PC-9 (cell line): ENCODE measurements at regions not wholly inside any gene's neighbourhood (a gene's known extent, or its start where the extent isn't known, plus 50 kb on each side); places are given as distances from the start of the nearest gene placed in this dataset.

Experiments
- BruUV-seq: library from RNA; stranded (reverse); fragments of 400-500 nt; replicated peaks from 2 replicates; lab custom pipeline; 2021; lab: Mats Ljungman, UMichigan
- CTCF ChIA-PET: fragments of 300-600 bp; sonication (Branson Sonifier 250); formaldehyde crosslinking; loops from one replicate; lab custom pipeline; 2022; ENCODE audit warnings: antibody characterized with exemption; lab: Charles Lee
- POLR2A ChIA-PET: fragments of 300-600 bp; sonication (Branson Sonifier 250); formaldehyde crosslinking; loops from one replicate; lab custom pipeline; 2022; ENCODE audit warnings: antibody characterized with exemption; ENCODE audit not compliant: unreplicated experiment; lab: Charles Lee
- DNase-seq, 2 experiments: peaks; one replicate each; pipeline versions ENCODE4 v3.0.0 to v3.0.0-alpha.2; 2015 to 2022; ENCODE audit warnings: mixed read lengths in 1 of 2
- H2AFZ ChIP-seq: fragments of 200-600 bp; sonication (generic); 2 replicates; pipeline ENCODE4 v1.8.1; 2017; ENCODE audit warnings: antibody characterized with exemption
- H3F3A ChIP-seq: fragments of 200-600 bp; sonication (generic); 2 replicates; pipeline ENCODE4 v1.8.1; 2017; ENCODE audit warnings: antibody characterized with exemption, mild to moderate bottlenecking, low read depth; ENCODE audit not compliant: insufficient read depth
- H3K27ac ChIP-seq: fragments of 200-600 bp; sonication (generic); 2 replicates; pipeline ENCODE4 v1.6.1; 2016; ENCODE audit warnings: mixed run types
- H3K27me3 ChIP-seq: fragments of 200-600 bp; sonication (generic); 2 replicates; pipeline ENCODE4 v1.6.1; 2016; ENCODE audit warnings: low read depth, mixed run types; ENCODE audit not compliant: insufficient read depth
- H3K36me3 ChIP-seq: fragments of 200-600 bp; sonication (generic); 2 replicates; pipeline ENCODE4 v1.6.1; 2016; ENCODE audit warnings: low read depth, mixed run types
- H3K4me1 ChIP-seq: fragments of 200-600 bp; sonication (generic); replicated peaks from 2 replicates; pipeline ENCODE4 v1.6.1; 2016; ENCODE audit warnings: mixed run types; ENCODE audit not compliant: insufficient read depth
- H3K4me2 ChIP-seq: fragments of 200-600 bp; sonication (generic); 2 replicates; pipeline ENCODE4 v1.6.1; 2017; ENCODE audit warnings: mixed run types
- H3K4me3 ChIP-seq: fragments of 200-600 bp; sonication (generic); 2 replicates; pipeline ENCODE4 v1.6.1; 2016; ENCODE audit warnings: mixed run types
- H3K79me2 ChIP-seq: fragments of 200-600 bp; sonication (generic); 2 replicates; pipeline ENCODE4 v1.6.1; 2017; ENCODE audit warnings: low read depth, mixed run types
- H3K9me2 ChIP-seq: fragments of 200-600 bp; sonication (generic); 2 replicates; pipeline ENCODE4 v1.8.1; 2017; ENCODE audit warnings: mild to moderate bottlenecking; ENCODE audit not compliant: insufficient read depth
- H3K9me3 ChIP-seq: fragments of 200-600 bp; sonication (generic); 2 replicates; pipeline ENCODE4 v1.8.1; 2016; ENCODE audit warnings: low read depth; ENCODE audit not compliant: insufficient read depth
- H4K20me1 ChIP-seq: fragments of 200-600 bp; sonication (generic); 2 replicates; pipeline ENCODE4 v1.8.1; 2017; ENCODE audit not compliant: insufficient read depth
- CTCF ChIP-seq: fragments of 200-600 bp; sonication (generic); conservative IDR thresholded peaks from 2 replicates; pipeline ENCODE4 v1.6.1; 2017; ENCODE audit warnings: mixed run types, antibody characterized with exemption, mild to moderate bottlenecking, moderate library complexity
- EZH2 ChIP-seq: fragments of 200-600 bp; sonication (generic); IDR thresholded peaks from 2 replicates; pipeline ENCODE4 v1.8.0; 2017; ENCODE audit warnings: antibody characterized with exemption, low read depth
- intact Hi-C: fragments of 100-400 bp; cut with micrococcal nuclease; formaldehyde crosslinking; loops from one replicate; pipeline ENCODE4 v1.10.0; 2022; ENCODE audit not compliant: unreplicated experiment

GRCh38 chr16:65224994-65225393 is 103.1 kb upstream of the CDH11 start:
- POLR2A ChIA-PET: no interaction called here
- TF ChIP-seq CTCF: no peak
- no peak for TF ChIP-seq EZH2
- no TSS peak for BruUV-seq

GRCh38 chr16:65224471-65224870 is 102.6 kb upstream of the CDH11 start:
- CTCF ChIA-PET: no interaction called here
- TF ChIP-seq CTCF (no peak), EZH2 (no peak)

More at GRCh38 chr16:65224994-65225393, 103.1 kb upstream of the CDH11 start:
- H3K79me2 ChIP-seq: no peaks in the 10 kb centered on the region
- CTCF ChIA-PET: no interaction called here
- H4K20me1 ChIP-seq: no peaks in the 10 kb centered on the region
- no peaks in the 10 kb centered on the region for H3K9me2 ChIP-seq
- H3K27me3 ChIP-seq: no peaks in the 10 kb centered on the region
- DNase-seq: no peak
- no peak overlapping the region for H2AFZ ChIP-seq
- H3F3A ChIP-seq: no peaks in the 10 kb centered on the region
- no peaks in the 10 kb centered on the region for H3K36me3 ChIP-seq
- no peak overlapping the region for H3K4me2 ChIP-seq
- no peak overlapping the region for H3K27ac ChIP-seq
- H3K4me3 ChIP-seq: no peak overlapping the region
- H3K9me3 ChIP-seq: no peaks in the 10 kb centered on the region
- intact Hi-C loops: no loop called here
- H3K4me1 ChIP-seq: no peaks in the 10 kb centered on the region

DNA sequence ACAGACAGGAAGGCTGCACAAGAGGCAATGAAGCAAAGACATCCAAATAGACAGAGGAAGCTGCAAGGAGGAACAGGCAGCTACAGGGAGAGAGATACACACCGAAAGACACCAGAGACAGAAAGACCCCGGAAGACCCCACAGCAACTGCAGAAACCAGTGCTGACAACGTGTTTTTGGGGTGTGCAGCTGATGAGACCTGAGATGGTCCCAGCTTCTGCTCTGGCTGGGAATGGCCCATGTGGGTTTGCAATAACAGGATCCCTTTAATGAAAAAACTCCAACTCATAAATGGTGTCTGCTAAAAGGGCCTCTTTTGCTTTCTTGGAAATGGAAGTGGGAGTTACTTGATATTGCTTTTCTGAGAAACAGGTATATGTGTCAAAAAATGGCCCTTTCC is 101.5 kb upstream of the CDH11 start:
- Histone ChIP-seq H3K27ac (no peak overlapping the region), H2AFZ (no peak overlapping the region), H3K4me1 (no peaks in the 10 kb centered on the region), H3K79me2 (no peaks in the 10 kb centered on the region), H3K9me2 (no peaks in the 10 kb centered on the region), H3K36me3 (no peaks in the 10 kb centered on the region), H4K20me1 (no peaks in the 10 kb centered on the region), H3K4me3 (no peak overlapping the region), H3K27me3 (no peaks in the 10 kb centered on the region), H3K9me3 (no peaks in the 10 kb centered on the region), H3F3A (no peaks in the 10 kb centered on the region), H3K4me2 (no peak overlapping the region)
- no TSS peak for BruUV-seq
- TF ChIP-seq CTCF (no peak), EZH2 (no peak)
- CTCF ChIA-PET: no interaction called here
- POLR2A ChIA-PET: no interaction called here
- intact Hi-C loops: no loop called here
- DNase-seq: no peak

More at GRCh38 chr16:65224471-65224870, 102.6 kb upstream of the CDH11 start:
- Histone ChIP-seq H3K9me3 (no peaks in the 10 kb centered on the region), H3K36me3 (no peaks in the 10 kb centered on the region), H3K4me1 (no peaks in the 10 kb centered on the region), H3K4me3 (no peak overlapping the region), H3K9me2 (no peaks in the 10 kb centered on the region), H3F3A (no peaks in the 10 kb centered on the region), H3K27me3 (no peaks in the 10 kb centered on the region), H3K79me2 (no peaks in the 10 kb centered on the region), H3K4me2 (no peak overlapping the region), H3K27ac (no peak overlapping the region), H4K20me1 (no peaks in the 10 kb centered on the region), H2AFZ (no peak overlapping the region)
- intact Hi-C loops: no loop called here
- DNase-seq: no peak
- no TSS peak for BruUV-seq
- POLR2A ChIA-PET: no interaction called here
